GM20000 (cell line): ENCODE measurements at regions not wholly inside any gene's neighbourhood (a gene's known extent, or its start where the extent isn't known, plus 50 kb on each side); places are given as distances from the start of the nearest gene placed in this dataset.

Source experiments
- DNase-seq: peaks from one replicate; pipeline ENCODE4 v3.0.0; 2012; ENCODE audit warnings: low spot score
- TF ChIP-seq, protein P1 (sequence below): IDR thresholded peaks from 2 replicates; pipeline ENCODE4 v1.5.1; 2012; ENCODE audit warnings: mild to moderate bottlenecking, control low read depth; ENCODE audit errors: extremely low read depth, missing control alignments

DNA sequence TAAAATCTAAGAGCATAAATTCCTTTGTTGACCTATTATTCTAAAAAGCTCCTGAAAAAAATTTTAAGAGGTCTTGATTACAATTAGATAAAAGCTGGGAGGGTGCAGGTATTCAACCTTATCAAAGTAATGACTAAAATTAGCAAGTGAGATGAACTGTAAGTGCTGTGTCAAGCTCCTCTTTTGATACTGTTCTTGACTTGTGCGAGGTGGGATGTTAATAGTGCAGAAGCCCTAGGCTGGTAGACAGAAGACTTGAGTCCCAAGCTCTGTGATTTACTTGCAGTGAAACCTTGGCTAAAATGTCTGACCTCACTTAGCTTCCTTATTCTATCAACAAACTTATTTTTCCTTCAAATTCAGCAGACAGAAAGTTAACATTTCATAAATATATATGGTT is 637.5 kb downstream of the DSC3 start:
- DNase-seq: no peak
- TF ChIP-seq, protein P1, sequence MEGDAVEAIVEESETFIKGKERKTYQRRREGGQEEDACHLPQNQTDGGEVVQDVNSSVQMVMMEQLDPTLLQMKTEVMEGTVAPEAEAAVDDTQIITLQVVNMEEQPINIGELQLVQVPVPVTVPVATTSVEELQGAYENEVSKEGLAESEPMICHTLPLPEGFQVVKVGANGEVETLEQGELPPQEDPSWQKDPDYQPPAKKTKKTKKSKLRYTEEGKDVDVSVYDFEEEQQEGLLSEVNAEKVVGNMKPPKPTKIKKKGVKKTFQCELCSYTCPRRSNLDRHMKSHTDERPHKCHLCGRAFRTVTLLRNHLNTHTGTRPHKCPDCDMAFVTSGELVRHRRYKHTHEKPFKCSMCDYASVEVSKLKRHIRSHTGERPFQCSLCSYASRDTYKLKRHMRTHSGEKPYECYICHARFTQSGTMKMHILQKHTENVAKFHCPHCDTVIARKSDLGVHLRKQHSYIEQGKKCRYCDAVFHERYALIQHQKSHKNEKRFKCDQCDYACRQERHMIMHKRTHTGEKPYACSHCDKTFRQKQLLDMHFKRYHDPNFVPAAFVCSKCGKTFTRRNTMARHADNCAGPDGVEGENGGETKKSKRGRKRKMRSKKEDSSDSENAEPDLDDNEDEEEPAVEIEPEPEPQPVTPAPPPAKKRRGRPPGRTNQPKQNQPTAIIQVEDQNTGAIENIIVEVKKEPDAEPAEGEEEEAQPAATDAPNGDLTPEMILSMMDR: no peak

DNA sequence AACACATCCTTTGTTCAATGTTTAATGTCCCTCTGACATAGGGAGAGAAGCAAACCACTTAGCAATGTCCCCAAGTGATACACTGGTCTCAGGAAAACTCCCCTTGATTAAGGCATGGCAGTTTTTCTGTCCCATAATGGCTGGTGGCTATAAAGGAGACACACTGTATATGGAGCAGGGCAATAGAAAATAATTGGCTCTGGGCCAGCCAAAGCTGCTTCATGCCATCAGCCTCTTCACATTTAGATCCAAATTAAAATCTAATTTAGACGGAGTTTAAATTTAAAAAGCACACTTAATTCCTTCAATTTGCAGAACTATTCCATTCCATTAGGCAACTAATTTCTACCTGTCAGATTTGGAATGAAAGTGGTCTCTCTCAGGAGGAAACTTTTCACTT is 638.1 kb downstream of the DSC3 start:
- DNase-seq: no peak
- TF ChIP-seq, protein P1: no peak

DNA sequence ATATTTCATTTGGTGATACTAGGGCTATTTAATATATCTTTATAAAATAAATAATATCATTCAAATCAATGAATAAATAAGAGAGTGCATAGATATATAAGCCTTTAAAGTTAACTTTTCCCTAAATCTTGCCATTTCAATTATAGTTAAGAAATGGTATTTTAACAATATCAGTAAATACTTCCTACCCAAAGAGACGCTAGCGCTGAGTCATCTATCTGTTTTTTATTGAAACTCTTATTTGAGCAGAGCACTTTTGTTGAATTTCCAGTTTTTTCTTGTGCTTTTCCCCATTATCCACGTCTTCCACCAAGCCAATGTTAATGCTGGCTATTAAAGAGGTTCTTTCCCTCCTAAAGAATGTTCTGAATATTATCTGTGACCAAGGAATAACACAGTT is 639.3 kb downstream of the DSC3 start:
- DNase-seq: no peak
- TF ChIP-seq, protein P1: no peak

DNA sequence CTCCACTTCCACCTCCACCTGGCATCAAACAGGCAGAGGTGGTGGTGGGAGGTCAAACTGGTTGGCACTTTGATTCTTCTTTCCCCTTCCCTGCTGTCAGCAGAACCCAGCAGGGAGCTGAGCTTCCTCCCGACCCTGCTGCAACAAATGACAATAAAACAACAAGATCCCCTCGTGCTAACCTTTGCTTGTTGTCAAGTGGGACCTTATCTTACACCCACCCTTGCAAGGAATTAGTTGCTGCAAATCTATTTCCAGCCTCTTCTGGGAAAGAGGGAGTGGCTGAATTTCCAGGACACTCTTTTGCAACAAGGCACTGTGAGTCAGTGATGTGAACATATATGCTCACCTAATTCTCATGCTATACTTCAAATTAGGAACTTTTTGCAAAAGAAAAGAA is 655.1 kb downstream of the DSC3 start:
- no peak for DNase-seq
- TF ChIP-seq, protein P1: no peak

DNA sequence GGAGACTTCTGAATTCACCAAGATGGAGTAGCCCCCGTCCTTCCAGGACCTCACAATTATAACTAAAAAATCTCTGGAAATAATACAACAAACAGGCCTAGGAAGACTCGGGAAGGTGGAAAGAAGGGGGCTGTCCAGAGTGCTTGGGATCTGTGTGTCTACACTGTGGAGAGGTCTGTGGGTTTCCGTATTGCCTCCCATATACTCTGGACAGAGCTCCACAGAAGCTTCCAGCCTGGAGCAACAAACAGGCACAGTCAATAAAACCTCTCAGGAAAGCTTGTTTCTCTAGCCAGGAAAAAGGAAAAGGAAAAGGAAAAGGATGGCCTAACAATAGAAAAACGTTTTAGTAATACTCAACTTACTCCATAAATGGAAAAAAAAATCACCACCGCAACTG is 655.9 kb downstream of the DSC3 start:
- no peak for DNase-seq
- TF ChIP-seq, protein P1: no peak

DNA sequence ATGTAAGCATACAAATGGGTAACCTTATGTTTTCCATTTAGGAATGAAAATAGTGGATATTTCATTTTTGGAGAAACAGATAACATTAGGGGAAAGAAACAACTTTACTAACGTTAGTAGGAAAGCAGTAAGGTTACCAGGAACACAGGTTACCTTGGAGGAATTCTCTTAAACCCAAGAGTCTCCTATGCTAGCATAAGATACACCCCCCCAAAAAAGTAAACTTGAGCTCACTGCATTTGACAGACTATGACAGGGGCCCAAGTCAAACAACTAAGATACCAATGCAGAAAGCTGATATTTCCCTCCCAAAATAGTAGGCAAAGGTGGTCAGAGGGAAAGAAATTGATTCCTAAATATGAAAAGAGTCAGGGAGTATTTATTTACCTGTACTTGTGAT is 656.9 kb downstream of the DSC3 start:
- DNase-seq: no peak
- TF ChIP-seq, protein P1: no peak

DNA sequence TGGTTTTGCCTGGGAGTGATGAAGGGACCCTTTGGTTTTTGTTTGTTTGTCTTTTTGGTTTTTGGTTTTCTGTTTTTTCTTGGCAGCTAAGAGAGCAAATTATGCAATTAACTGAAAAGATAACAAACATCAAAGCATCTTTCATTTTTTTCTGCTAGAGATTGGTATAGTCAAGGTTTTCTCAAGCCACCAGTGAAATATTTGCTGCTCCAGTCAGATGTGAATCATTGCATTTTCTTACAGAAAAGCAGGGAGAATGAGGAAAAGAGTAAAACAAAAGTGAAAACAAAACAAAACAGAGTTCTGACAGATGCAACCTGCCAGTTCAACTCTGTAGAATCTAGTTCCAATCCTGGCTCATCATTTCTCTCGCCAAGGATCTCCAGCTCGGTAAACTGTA is 660.7 kb downstream of the DSC3 start:
- DNase-seq: no peak

More for the DNA sequence above, 660.7 kb downstream of the DSC3 start:
- TF ChIP-seq, protein P1: no peak
